ENCODE measurements at regions not wholly inside any gene's neighbourhood (a gene's known extent, or its start where the extent isn't known, plus 50 kb on each side); places are given as distances from the start of the nearest gene placed in this dataset.

GRCh38 chr5:3348576-3349535 lies 246.8 kb upstream of the IRX1 start:
- in situ Hi-C loops (cut with HindIII; ENCODE audit: low pct_ligation_motif_present, low sequenced_read_pairs) = no loop called here
- no peak overlapping the region for H3K27ac ChIP-seq
- no peak overlapping the region for H3K4me3 ChIP-seq (ENCODE audit: low read depth, low read length)
- TF ChIP-seq, protein P1, sequence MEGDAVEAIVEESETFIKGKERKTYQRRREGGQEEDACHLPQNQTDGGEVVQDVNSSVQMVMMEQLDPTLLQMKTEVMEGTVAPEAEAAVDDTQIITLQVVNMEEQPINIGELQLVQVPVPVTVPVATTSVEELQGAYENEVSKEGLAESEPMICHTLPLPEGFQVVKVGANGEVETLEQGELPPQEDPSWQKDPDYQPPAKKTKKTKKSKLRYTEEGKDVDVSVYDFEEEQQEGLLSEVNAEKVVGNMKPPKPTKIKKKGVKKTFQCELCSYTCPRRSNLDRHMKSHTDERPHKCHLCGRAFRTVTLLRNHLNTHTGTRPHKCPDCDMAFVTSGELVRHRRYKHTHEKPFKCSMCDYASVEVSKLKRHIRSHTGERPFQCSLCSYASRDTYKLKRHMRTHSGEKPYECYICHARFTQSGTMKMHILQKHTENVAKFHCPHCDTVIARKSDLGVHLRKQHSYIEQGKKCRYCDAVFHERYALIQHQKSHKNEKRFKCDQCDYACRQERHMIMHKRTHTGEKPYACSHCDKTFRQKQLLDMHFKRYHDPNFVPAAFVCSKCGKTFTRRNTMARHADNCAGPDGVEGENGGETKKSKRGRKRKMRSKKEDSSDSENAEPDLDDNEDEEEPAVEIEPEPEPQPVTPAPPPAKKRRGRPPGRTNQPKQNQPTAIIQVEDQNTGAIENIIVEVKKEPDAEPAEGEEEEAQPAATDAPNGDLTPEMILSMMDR (IDR thresholded peaks at IDR 0.05; ENCODE audit: low read depth, low read length, missing control alignments) = no peak
- no peaks in the 10 kb centered on the region for H3K27me3 ChIP-seq (replicated peaks)
- no peaks in the 10 kb centered on the region for H3K36me3 ChIP-seq (replicated peaks)
- no peak for DNase-seq

DNA sequence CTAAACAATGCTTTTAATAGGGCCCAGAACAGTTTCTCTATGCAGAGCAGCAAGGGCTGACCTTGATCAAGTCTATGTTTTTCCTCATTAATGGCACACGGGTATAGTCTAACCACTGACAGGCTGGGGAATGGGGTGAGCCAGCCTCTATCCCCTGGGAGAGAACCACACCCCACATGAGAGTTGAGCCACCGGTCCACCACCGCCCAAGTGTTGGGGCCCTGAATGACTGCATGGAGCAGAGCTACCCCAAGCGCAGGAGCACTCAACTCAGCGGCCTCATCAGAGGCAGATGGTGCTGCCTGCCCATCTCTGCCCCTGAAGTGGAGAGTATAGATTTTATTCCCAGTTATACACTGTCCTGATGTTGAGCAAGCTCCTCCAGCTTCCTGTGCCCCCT lies 247.9 kb upstream of the IRX1 start:
- Histone ChIP-seq H3K4me3 (ENCODE audit: low read depth, low read length) (no peak overlapping the region), H3K27me3 (replicated peaks) (no peaks in the 10 kb centered on the region), H3K27ac (no peak overlapping the region), H3K36me3 (replicated peaks) (no peaks in the 10 kb centered on the region)
- TF ChIP-seq, protein P1 (IDR thresholded peaks at IDR 0.05; ENCODE audit: low read depth, low read length, missing control alignments) = no peak
- DNase-seq = no peak
- in situ Hi-C loops (cut with HindIII; ENCODE audit: low pct_ligation_motif_present, low sequenced_read_pairs) = no loop called here

- TF ChIP-seq, protein P1 (IDR thresholded peaks at IDR 0.05; ENCODE audit: low read depth, low read length, missing control alignments) = no peak
- in situ Hi-C loops (cut with HindIII; ENCODE audit: low pct_ligation_motif_present, low sequenced_read_pairs) = no loop called here
These were observed 249.4 kb upstream of the IRX1 start for GRCh38 chr5:3346111-3346820.

DNA sequence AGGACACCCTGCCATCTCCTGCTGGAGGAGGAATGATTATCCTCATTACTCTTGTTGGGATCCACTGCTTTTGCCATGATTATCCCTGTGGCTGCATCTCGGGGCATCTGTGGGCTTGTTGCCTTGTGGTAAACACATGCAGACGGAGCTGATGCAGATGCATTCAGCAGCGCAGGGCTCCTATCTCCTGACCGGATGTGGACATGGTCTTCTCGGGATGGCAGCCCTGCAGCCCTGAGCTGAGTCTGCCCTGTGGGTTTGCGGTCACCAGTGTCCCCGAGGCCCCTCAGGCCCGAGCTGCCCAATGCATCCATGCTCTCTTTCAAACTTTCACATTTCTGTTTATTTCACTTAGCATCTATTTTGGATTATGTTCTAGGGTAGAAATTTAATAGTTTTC lies 250.4 kb upstream of the IRX1 start:
- no peak for DNase-seq
- in situ Hi-C loops (cut with HindIII; ENCODE audit: low pct_ligation_motif_present, low sequenced_read_pairs) = no loop called here
- Histone ChIP-seq H3K36me3 (replicated peaks) (no peaks in the 10 kb centered on the region), H3K27me3 (replicated peaks) (no peaks in the 10 kb centered on the region), H3K27ac (no peak overlapping the region), H3K4me3 (ENCODE audit: low read depth, low read length) (no peak overlapping the region)
- TF ChIP-seq, protein P1 (IDR thresholded peaks at IDR 0.05; ENCODE audit: low read depth, low read length, missing control alignments) = no peak

More at GRCh38 chr5:3346111-3346820, 249.4 kb upstream of the IRX1 start:
- no peaks in the 10 kb centered on the region for H3K27me3 ChIP-seq (replicated peaks)
- no peaks in the 10 kb centered on the region for H3K36me3 ChIP-seq (replicated peaks)
- H3K27ac ChIP-seq = no peak overlapping the region
- H3K4me3 ChIP-seq (ENCODE audit: low read depth, low read length) = no peak overlapping the region
- no peak for DNase-seq

GRCh38 chr5:3344671-3345070 lies 251.0 kb upstream of the IRX1 start:
- no peak for DNase-seq
- in situ Hi-C loops (cut with HindIII; ENCODE audit: low pct_ligation_motif_present, low sequenced_read_pairs) = no loop called here
- TF ChIP-seq, protein P1 (IDR thresholded peaks at IDR 0.05; ENCODE audit: low read depth, low read length, missing control alignments) = no peak
- H3K4me3 ChIP-seq (ENCODE audit: low read depth, low read length) = no peak overlapping the region
- H3K27ac ChIP-seq = no peak overlapping the region
- H3K36me3 ChIP-seq (replicated peaks) = no peaks in the 10 kb centered on the region
- H3K27me3 ChIP-seq (replicated peaks) = no peaks in the 10 kb centered on the region
